ENCODE measurements at regions not wholly inside any gene's neighbourhood (a gene's known extent, or its start where the extent isn't known, plus 50 kb on each side); places are given as distances from the start of the nearest gene placed in this dataset.

DNA sequence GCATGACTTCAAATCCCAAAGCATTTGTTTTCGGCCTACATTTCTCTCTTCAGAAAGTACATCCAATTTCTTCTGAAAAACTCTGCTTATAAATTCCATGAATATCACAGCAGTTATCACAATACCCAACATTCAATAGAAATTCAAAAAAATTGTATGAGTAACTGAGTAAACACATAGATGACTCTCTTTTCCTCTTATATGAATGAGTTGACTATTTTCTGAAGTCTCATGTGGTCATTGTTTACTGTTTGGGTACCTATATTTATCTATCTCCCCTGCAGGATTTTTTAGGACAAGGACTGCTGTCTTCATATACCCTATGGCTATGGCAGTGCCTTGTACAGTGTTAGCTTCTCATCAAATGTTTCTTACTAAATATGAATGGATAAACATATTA, 157.1 kb downstream of the HTR1A start:
- TF ChIP-seq POLR2A (IDR thresholded peaks at IDR 0.05), result no peak
- TF ChIP-seq, protein P1, sequence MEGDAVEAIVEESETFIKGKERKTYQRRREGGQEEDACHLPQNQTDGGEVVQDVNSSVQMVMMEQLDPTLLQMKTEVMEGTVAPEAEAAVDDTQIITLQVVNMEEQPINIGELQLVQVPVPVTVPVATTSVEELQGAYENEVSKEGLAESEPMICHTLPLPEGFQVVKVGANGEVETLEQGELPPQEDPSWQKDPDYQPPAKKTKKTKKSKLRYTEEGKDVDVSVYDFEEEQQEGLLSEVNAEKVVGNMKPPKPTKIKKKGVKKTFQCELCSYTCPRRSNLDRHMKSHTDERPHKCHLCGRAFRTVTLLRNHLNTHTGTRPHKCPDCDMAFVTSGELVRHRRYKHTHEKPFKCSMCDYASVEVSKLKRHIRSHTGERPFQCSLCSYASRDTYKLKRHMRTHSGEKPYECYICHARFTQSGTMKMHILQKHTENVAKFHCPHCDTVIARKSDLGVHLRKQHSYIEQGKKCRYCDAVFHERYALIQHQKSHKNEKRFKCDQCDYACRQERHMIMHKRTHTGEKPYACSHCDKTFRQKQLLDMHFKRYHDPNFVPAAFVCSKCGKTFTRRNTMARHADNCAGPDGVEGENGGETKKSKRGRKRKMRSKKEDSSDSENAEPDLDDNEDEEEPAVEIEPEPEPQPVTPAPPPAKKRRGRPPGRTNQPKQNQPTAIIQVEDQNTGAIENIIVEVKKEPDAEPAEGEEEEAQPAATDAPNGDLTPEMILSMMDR (IDR thresholded peaks at IDR 0.05), result no peak

Data from Peyer's patch (tissue), 4 donors.